KMS-11 (cell line): ENCODE measurements at regions not wholly inside any gene's neighbourhood (a gene's known extent, or its start where the extent isn't known, plus 50 kb on each side); places are given as distances from the start of the nearest gene placed in this dataset.

ENCODE experiments used
- H2AFZ ChIP-seq: fragments of 200-600 bp; sonication (generic); 2 replicates; pipeline ENCODE4 v1.6.1; 2016; ENCODE audit warnings: antibody characterized with exemption, mixed run types, low read depth
- H3K27ac ChIP-seq: fragments of 200-600 bp; sonication (generic); 2 replicates; pipeline ENCODE4 v1.6.1; 2016; ENCODE audit warnings: mild to moderate bottlenecking, mixed run types
- H3K27me3 ChIP-seq: fragments of 200-600 bp; sonication (generic); 2 replicates; pipeline ENCODE4 v1.6.1; 2017; ENCODE audit warnings: mild to moderate bottlenecking, low read depth, mixed run types, moderate library complexity; ENCODE audit not compliant: insufficient read depth
- H3K36me3 ChIP-seq: fragments of 200-600 bp; sonication (generic); 2 replicates; pipeline ENCODE4 v1.6.1; 2017; ENCODE audit warnings: mild to moderate bottlenecking, mixed run types; ENCODE audit not compliant: insufficient read depth
- H3K4me1 ChIP-seq: fragments of 200-600 bp; sonication (generic); 2 replicates; pipeline ENCODE4 v1.6.1; 2016; ENCODE audit warnings: mild to moderate bottlenecking, low read depth, mixed run types; ENCODE audit not compliant: poor library complexity, severe bottlenecking
- H3K4me2 ChIP-seq: fragments of 200-600 bp; sonication (generic); 2 replicates; pipeline ENCODE4 v1.7.0; 2016; ENCODE audit warnings: mild to moderate bottlenecking, mixed run types
- H3K4me3 ChIP-seq: fragments of 200-600 bp; sonication (generic); IDR thresholded peaks from 2 replicates; pipeline ENCODE4 v1.6.1; 2017; ENCODE audit warnings: low read depth, low read length, mixed read lengths; ENCODE audit not compliant: insufficient read depth
- H3K79me2 ChIP-seq: fragments of 200-600 bp; sonication (generic); 2 replicates; pipeline ENCODE4 v1.6.1; 2016; ENCODE audit warnings: low read depth, mixed run types; ENCODE audit not compliant: insufficient read depth
- H3K9ac ChIP-seq: fragments of 200-600 bp; sonication (generic); 2 replicates; pipeline ENCODE4 v1.6.1; 2016; ENCODE audit warnings: mild to moderate bottlenecking, mixed run types
- H4K20me1 ChIP-seq: fragments of 200-600 bp; sonication (generic); 2 replicates; pipeline ENCODE4 v1.6.1; 2016; ENCODE audit warnings: mild to moderate bottlenecking, mixed run types; ENCODE audit not compliant: insufficient read depth
- TF ChIP-seq, protein P1 (sequence below): fragments of 200-600 bp; sonication (generic); conservative IDR thresholded peaks from 2 replicates; pipeline ENCODE4 v1.6.1; 2017; ENCODE audit warnings: low read depth, mild to moderate bottlenecking, antibody characterized with exemption, low read length, moderate library complexity, mixed read lengths

DNA sequence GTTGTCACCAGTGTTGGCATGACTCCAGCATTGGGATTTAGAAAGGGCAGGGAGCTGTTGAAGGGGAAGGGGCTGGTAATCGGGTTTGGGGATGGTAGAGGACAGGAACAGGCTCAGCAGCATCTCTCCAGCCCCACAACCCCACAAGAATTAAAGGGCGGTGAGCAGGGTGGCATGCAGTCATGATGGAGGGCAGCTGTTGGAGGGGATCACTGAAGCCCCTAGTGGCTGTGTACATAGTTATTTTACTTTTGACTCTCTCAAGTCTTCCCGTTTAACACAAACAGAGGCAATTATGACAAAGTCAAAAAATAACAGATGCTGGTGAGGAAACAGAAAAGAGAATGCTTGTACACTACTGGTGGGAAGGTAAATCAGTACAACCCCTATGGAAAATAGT lies 213.8 kb downstream of the URB2 start:
- Histone ChIP-seq H3K36me3 (no peaks in the 10 kb centered on the region), H2AFZ (no peak overlapping the region), H3K4me2 (no peak overlapping the region), H3K27me3 (no peaks in the 10 kb centered on the region), H3K79me2 (no peaks in the 10 kb centered on the region), H3K4me1 (no peaks in the 10 kb centered on the region), H3K9ac (no peak overlapping the region), H4K20me1 (no peaks in the 10 kb centered on the region), H3K4me3 (no peak overlapping the region), H3K27ac (no peak overlapping the region)
- TF ChIP-seq, protein P1, sequence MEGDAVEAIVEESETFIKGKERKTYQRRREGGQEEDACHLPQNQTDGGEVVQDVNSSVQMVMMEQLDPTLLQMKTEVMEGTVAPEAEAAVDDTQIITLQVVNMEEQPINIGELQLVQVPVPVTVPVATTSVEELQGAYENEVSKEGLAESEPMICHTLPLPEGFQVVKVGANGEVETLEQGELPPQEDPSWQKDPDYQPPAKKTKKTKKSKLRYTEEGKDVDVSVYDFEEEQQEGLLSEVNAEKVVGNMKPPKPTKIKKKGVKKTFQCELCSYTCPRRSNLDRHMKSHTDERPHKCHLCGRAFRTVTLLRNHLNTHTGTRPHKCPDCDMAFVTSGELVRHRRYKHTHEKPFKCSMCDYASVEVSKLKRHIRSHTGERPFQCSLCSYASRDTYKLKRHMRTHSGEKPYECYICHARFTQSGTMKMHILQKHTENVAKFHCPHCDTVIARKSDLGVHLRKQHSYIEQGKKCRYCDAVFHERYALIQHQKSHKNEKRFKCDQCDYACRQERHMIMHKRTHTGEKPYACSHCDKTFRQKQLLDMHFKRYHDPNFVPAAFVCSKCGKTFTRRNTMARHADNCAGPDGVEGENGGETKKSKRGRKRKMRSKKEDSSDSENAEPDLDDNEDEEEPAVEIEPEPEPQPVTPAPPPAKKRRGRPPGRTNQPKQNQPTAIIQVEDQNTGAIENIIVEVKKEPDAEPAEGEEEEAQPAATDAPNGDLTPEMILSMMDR: no peak

GRCh38 chr1:229841230-229841629 lies 215.2 kb downstream of the URB2 start:
- H3K36me3 ChIP-seq: no peaks in the 10 kb centered on the region
- H3K9ac ChIP-seq: no peak overlapping the region
- H3K27ac ChIP-seq: no peak overlapping the region
- no peaks in the 10 kb centered on the region for H3K79me2 ChIP-seq
- H3K27me3 ChIP-seq: no peaks in the 10 kb centered on the region
- H3K4me1 ChIP-seq: no peaks in the 10 kb centered on the region
- TF ChIP-seq, protein P1: no peak
- H3K4me3 ChIP-seq: no peak overlapping the region
- no peaks in the 10 kb centered on the region for H4K20me1 ChIP-seq
- H3K4me2 ChIP-seq: no peak overlapping the region
- no peak overlapping the region for H2AFZ ChIP-seq

DNA sequence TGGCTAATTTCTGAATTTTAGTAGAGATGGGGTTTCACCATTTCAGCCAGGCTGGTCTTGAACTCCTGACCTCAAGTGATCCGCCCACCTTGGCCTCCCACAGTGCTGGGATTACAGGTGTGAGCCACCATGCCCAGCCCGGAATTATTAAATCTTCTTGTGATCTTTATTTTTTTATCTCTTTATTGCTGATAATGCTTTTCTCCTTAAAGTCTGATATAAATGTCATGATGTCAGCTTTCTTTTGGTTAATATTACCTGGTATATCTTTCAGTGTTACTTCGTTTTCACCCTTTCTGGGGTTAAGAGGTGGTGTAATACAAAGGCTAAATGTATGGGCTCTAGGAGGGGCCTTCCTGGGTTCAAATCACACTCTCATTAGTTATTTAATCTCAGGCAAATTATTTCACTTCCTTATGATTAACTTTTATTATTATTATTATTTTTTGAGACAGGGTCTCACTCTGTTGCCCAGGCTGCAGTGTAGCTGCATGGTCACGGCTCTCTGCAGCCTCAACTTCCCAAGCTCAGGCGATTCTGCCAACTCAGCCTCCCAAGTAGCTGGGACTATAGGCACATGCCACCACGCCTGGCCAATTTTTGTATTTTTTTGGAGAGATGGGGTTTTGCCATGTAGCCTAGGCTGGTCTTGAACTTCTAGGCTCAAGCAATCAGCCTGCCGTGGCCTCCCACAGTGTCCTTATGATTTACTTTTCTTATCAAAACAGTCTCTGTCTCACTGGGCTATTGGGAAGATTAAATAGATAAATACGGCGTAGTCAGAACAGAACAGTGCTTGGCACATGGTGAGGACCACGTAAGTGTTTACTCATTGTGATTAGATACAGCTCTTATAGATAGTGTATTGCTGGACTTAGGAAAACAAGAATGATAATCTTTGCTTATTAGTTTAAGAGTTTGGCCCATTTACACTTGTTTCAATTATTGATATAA lies 216.5 kb downstream of the URB2 start:
- H3K4me1 ChIP-seq: no peaks in the 10 kb centered on the region
- H3K27ac ChIP-seq: no peak overlapping the region
- TF ChIP-seq, protein P1: no peak
- no peak overlapping the region for H3K9ac ChIP-seq
- H3K4me2 ChIP-seq: no peak overlapping the region
- H3K79me2 ChIP-seq: no peaks in the 10 kb centered on the region
- H2AFZ ChIP-seq: no peak overlapping the region
- no peaks in the 10 kb centered on the region for H4K20me1 ChIP-seq
- H3K4me3 ChIP-seq: no peak overlapping the region
- no peaks in the 10 kb centered on the region for H3K27me3 ChIP-seq
- H3K36me3 ChIP-seq: no peaks in the 10 kb centered on the region

GRCh38 chr1:229843627-229844238 lies 217.7 kb downstream of the URB2 start:
- no peak overlapping the region for H3K9ac ChIP-seq
- H3K27me3 ChIP-seq: no peaks in the 10 kb centered on the region
- H3K79me2 ChIP-seq: no peaks in the 10 kb centered on the region
- no peak overlapping the region for H3K27ac ChIP-seq
- H3K4me1 ChIP-seq: no peaks in the 10 kb centered on the region
- H3K4me2 ChIP-seq: no peak overlapping the region
- no peaks in the 10 kb centered on the region for H4K20me1 ChIP-seq
- TF ChIP-seq, protein P1: no peak
- H2AFZ ChIP-seq: no peak overlapping the region
- H3K4me3 ChIP-seq: no peak overlapping the region
- no peaks in the 10 kb centered on the region for H3K36me3 ChIP-seq
